IMR-90 (cell line): ENCODE measurements at regions not wholly inside any gene's neighbourhood (a gene's known extent, or its start where the extent isn't known, plus 50 kb on each side); places are given as distances from the start of the nearest gene placed in this dataset.

Source experiments
- ATAC-seq: fragments of 200-7000 bp; cut with Tn5 transposase; 2 replicates; pipeline ENCODE4 v1.9.1; 2020; ENCODE audit warnings: low read depth, mild to moderate bottlenecking, moderate library complexity
- BruUV-seq: library from RNA; stranded (reverse); fragments of 400-500 nt; replicated peaks from 2 replicates; lab custom pipeline; 2021; lab: Mats Ljungman, UMichigan
- CTCF ChIA-PET: fragments of 300-600 bp; formaldehyde crosslinking; extraction: SDS; loops from one replicate; lab custom pipeline; 2021; ENCODE audit warnings: antibody characterized with exemption; lab: Yijun Ruan, JAX
- POLR2A ChIA-PET: fragments of 300-600 bp; sonication (Branson Sonifier 250); formaldehyde crosslinking; loops from one replicate; lab custom pipeline; 2022; ENCODE audit warnings: antibody characterized with exemption; ENCODE audit not compliant: unreplicated experiment; lab: Charles Lee
- DNase-seq: peaks from one replicate; pipeline ENCODE4 v3.0.0; 2013
- H2AFZ ChIP-seq: replicated peaks from 2 replicates; pipeline ENCODE3; 2013; ENCODE audit warnings: low read length, mild to moderate bottlenecking; ENCODE audit not compliant: poor library complexity
- H2AK5ac ChIP-seq: 2 replicates; pipeline ENCODE4 v1.6.1; 2013; ENCODE audit warnings: low read depth, low read length, inconsistent platforms
- H2AK9ac ChIP-seq: replicated peaks from 2 replicates; pipeline ENCODE3; 2013; ENCODE audit warnings: mild to moderate bottlenecking, low read depth, low read length, moderate library complexity; ENCODE audit not compliant: poor library complexity
- H2BK120ac ChIP-seq: 2 replicates; pipeline ENCODE4 v1.6.1; 2013; ENCODE audit warnings: low read depth, low read length, inconsistent platforms
- H2BK15ac ChIP-seq: 3 replicates; pipeline ENCODE4 v1.6.1; 2013; ENCODE audit warnings: low read depth, low read length, inconsistent platforms
- H2BK20ac ChIP-seq: 2 replicates; pipeline ENCODE4 v1.6.1; 2013; ENCODE audit warnings: low read depth, mild to moderate bottlenecking, inconsistent platforms, low read length, moderate library complexity
- H2BK5ac ChIP-seq: 2 replicates; pipeline ENCODE4 v1.6.1; 2013; ENCODE audit warnings: mild to moderate bottlenecking, low read depth, low read length, inconsistent platforms; ENCODE audit not compliant: poor library complexity, severe bottlenecking
- H3K14ac ChIP-seq: replicated peaks from 2 replicates; pipeline ENCODE4 v1.6.1; 2013; ENCODE audit warnings: low read depth, low read length, inconsistent platforms
- H3K18ac ChIP-seq: 2 replicates; pipeline ENCODE4 v1.6.1; 2013; ENCODE audit warnings: low read depth, low read length, control low read depth
- H3K23ac ChIP-seq: 2 replicates; pipeline ENCODE4 v1.6.1; 2013; ENCODE audit warnings: low read depth, low read length, inconsistent platforms
- H3K27ac ChIP-seq: 2 replicates; pipeline ENCODE4 v1.5.1; 2013; ENCODE audit warnings: mild to moderate bottlenecking, control low read depth, low read length; ENCODE audit not compliant: insufficient read depth
- H3K27me3 ChIP-seq: 2 replicates; pipeline ENCODE4 v1.6.1; 2013; ENCODE audit warnings: low read length; ENCODE audit not compliant: control insufficient read depth, insufficient read depth
- H3K36me3 ChIP-seq: 2 replicates; pipeline ENCODE4 v1.6.1; 2013; ENCODE audit warnings: low read length, mixed read lengths; ENCODE audit not compliant: control insufficient read depth, insufficient read depth
- H3K4ac ChIP-seq: 2 replicates; pipeline ENCODE4 v1.6.1; 2013; ENCODE audit warnings: low read depth, low read length, inconsistent platforms
- H3K4me1 ChIP-seq: 2 replicates; pipeline ENCODE4 v1.6.1; 2013; ENCODE audit warnings: low read length, mixed read lengths; ENCODE audit not compliant: control insufficient read depth, insufficient read depth
- H3K4me2 ChIP-seq: 2 replicates; pipeline ENCODE4 v1.6.1; 2013; ENCODE audit warnings: low read depth, mild to moderate bottlenecking, control low read depth, low read length, moderate library complexity
- H3K4me3 ChIP-seq: 2 replicates; pipeline ENCODE4 v1.5.1; 2013; ENCODE audit warnings: low read depth, mild to moderate bottlenecking, control low read depth, low read length, moderate library complexity; ENCODE audit not compliant: insufficient read depth
- H3K56ac ChIP-seq: 2 replicates; pipeline ENCODE4 v1.6.1; 2013; ENCODE audit warnings: low read length, inconsistent platforms; ENCODE audit not compliant: insufficient read depth; ENCODE audit errors: extremely low read depth
- H3K79me1 ChIP-seq, 2 experiments: 2 replicates each; pipeline ENCODE4 v1.6.1; 2013; ENCODE audit warnings: low read length in 2 of 2, inconsistent platforms in 1 of 2, low read depth in 1 of 2
- H3K9ac ChIP-seq: 2 replicates; pipeline ENCODE4 v1.6.1; 2013; ENCODE audit warnings: low read depth, low read length, control low read depth
- H3K9me1 ChIP-seq: 2 replicates; pipeline ENCODE4 v1.6.1; 2013; ENCODE audit warnings: low read length, inconsistent platforms; ENCODE audit not compliant: insufficient read depth
- H3K9me3 ChIP-seq: 2 replicates; pipeline ENCODE4 v1.6.1; 2013; ENCODE audit warnings: low read length; ENCODE audit not compliant: control insufficient read depth, insufficient read depth
- H4K20me1 ChIP-seq: 2 replicates; pipeline ENCODE4 v1.6.1; 2013; ENCODE audit warnings: low read length, inconsistent platforms; ENCODE audit not compliant: insufficient read depth
- H4K5ac ChIP-seq: 2 replicates; pipeline ENCODE4 v1.6.1; 2013; ENCODE audit warnings: mild to moderate bottlenecking, low read depth, low read length, control low read depth
- H4K8ac ChIP-seq, 2 experiments: 2 replicates each; pipeline ENCODE4 v1.6.1; 2013; ENCODE audit warnings: low read depth in 2 of 2, low read length in 2 of 2, control low read depth in 1 of 2, inconsistent platforms in 1 of 2
- H4K91ac ChIP-seq: 2 replicates; pipeline ENCODE4 v1.6.1; 2013; ENCODE audit warnings: low read depth, low read length, inconsistent platforms; ENCODE audit not compliant: insufficient read depth
- MXI1 ChIP-seq: IDR thresholded peaks from 2 replicates; pipeline ENCODE4 v1.6.1; 2012; ENCODE audit warnings: low read depth, mild to moderate bottlenecking, low read length, moderate library complexity, borderline replicate concordance
- POLR2A ChIP-seq: IDR thresholded peaks from 2 replicates; pipeline ENCODE4 v1.6.1; 2012; ENCODE audit warnings: mild to moderate bottlenecking, low read depth, low read length
- WGBS, 2 experiments: methylation state at CpG; one replicate each; pipeline versions ENCODE4 v1.1.5 to v1.1.7; 2013; ENCODE audit warnings: missing lambda C conversion rate in 2 of 2; ENCODE audit not compliant: insufficient read length in 1 of 2; ENCODE audit errors: extremely low coverage in 2 of 2; 5-methylcytosine and 5-hydroxymethylcytosine counted together
- dilution Hi-C: fragments of 300-500 bp; cut with HindIII; formaldehyde crosslinking; loops from one replicate; pipeline ENCODE4 v1.14.3; 2018; ENCODE audit warnings: low sequenced_read_pairs; ENCODE audit not compliant: unreplicated experiment
- in situ Hi-C: fragments of 300-500 bp; cut with MboI; formaldehyde crosslinking; loops from 3 replicates; pipeline ENCODE4 v1.14.3; 2019; ENCODE audit warnings: low sequenced_read_pairs, inconsistent platforms, mixed read lengths
- intact Hi-C: fragments of 100-400 bp; cut with micrococcal nuclease; formaldehyde crosslinking; loops from 2 replicates; pipeline ENCODE4 v1.10.0; 2022

GRCh38 chr12:73898645-73899044 lies 639.0 kb upstream of the ATXN7L3B start:
- Histone ChIP-seq H3K9ac (no peak overlapping the region), H3K23ac (no peak overlapping the region), H2AFZ (no peak overlapping the region), H4K8ac (no peak overlapping the region), H3K27ac (no peak overlapping the region), H2BK20ac (no peak overlapping the region), H4K91ac (no peak overlapping the region), H3K14ac (no peak overlapping the region), H2BK5ac (no peak overlapping the region), H4K5ac (no peak overlapping the region), H2BK15ac (no peak overlapping the region), H3K4me3 (no peak overlapping the region), H3K56ac (no peak overlapping the region), H3K27me3 (no peaks in the 10 kb centered on the region), H4K20me1 (no peaks in the 10 kb centered on the region), H2AK5ac (no peak overlapping the region), H3K4ac (no peak overlapping the region), H3K9me1 (no peaks in the 10 kb centered on the region), H3K9me3 (no peaks in the 10 kb centered on the region), H3K36me3 (no peaks in the 10 kb centered on the region), H3K79me1 (no peaks in the 10 kb centered on the region), H3K4me1 (no peaks in the 10 kb centered on the region), H2AK9ac (no peak overlapping the region), H2BK120ac (no peak overlapping the region), H3K4me2 (no peak overlapping the region), H3K18ac (no peak overlapping the region)
- DNase-seq (no peak), ATAC-seq (no peak)
- POLR2A ChIA-PET: no interaction called here
- no CpG with 5 or more reads among the region's 4 CpGs for WGBS, 2 experiments
- dilution Hi-C loops (no loop called here), in situ Hi-C loops (no loop called here), intact Hi-C loops (no loop called here)
- TF ChIP-seq MXI1: no peak
- no peak for TF ChIP-seq POLR2A
- no TSS peak for BruUV-seq
- CTCF ChIA-PET: no interaction called here
